ENCODE measurements at regions not wholly inside any gene's neighbourhood (a gene's known extent, or its start where the extent isn't known, plus 50 kb on each side); places are given as distances from the start of the nearest gene placed in this dataset.

DNA sequence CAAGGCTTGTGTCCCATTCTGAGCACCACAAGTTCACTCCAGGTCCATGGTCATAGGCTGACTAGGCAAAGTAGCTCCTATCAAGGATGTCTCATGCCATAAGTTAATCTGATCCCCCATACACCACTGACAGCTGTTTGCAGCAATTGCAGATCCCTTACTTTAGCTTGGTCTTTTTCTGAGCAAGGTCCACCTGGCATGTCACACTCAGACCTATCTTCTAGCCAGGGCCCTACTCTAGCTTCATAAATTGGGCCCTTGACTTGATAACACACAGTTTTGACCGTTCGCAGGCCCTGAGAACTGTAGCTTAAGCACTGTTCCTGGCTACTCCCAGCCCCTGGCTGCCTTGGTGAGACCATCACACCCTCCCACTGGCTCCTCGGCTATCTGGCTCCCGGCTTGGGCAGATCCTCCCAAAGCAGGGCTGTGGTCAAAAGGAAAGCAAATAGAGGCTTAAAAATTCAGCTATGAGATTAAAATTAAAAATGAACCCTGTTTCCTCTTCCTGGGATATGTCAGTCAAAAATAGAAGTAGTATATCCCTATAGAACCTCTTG, 427.4 kb downstream of the RAB28 start:
- no peaks in the 10 kb centered on the region for H3K9me3 Mint-ChIP-seq (ENCODE audit: insufficient read depth)
- H3K36me3 Mint-ChIP-seq (ENCODE audit: low read depth): no peaks in the 10 kb centered on the region
- no peaks in the 10 kb centered on the region for H3K4me1 Mint-ChIP-seq (ENCODE audit: low read depth)
- no peak overlapping the region for H3K27ac Mint-ChIP-seq
- DNase-seq (no peak), ATAC-seq (no peak)
- ChIA-PET POLR2A (no interaction called here), CTCF (interaction anchor here (1.0 kb wide), 1 partner anchor 32 kb away, joined by 3 read pairs; no protein-coding TSS in a partner anchor)
- H3K4me3 Mint-ChIP-seq: no peak overlapping the region
- no peaks in the 10 kb centered on the region for H3K27me3 Mint-ChIP-seq (ENCODE audit: low read depth)

DNA sequence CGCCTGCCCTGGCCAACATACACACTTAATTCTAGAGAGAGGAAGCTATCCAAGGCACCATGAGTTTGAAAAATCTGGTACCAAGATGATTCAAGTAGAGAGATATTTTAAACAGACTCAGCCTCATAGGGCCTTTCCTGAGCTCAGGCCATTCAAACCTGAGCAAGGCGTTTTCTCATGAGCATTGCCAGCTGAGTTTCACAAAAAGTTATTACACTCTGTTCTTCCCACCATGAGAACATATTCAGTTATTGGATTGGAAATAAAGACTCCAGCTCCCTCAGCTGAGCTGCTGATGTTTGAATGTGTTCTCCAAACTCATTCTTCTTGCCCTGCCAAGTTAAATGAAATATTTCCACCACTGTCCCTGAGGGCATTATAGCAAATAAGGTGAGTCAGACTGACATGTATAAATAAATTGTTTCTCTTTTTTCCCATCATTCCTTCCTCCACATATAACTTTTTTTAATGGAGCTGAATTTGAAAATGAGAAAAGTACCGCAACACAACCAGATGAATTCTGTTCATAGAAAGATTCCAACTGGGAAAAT, 429.6 kb downstream of the RAB28 start:
- Mint-ChIP-seq H3K9me3 (ENCODE audit: insufficient read depth) (no peaks in the 10 kb centered on the region), H3K4me1 (ENCODE audit: low read depth) (no peaks in the 10 kb centered on the region), H3K36me3 (ENCODE audit: low read depth) (no peaks in the 10 kb centered on the region), H3K27ac (no peak overlapping the region), H3K27me3 (ENCODE audit: low read depth) (no peaks in the 10 kb centered on the region), H3K4me3 (no peak overlapping the region)
- ATAC-seq (no peak), DNase-seq (no peak)
- CTCF ChIA-PET: no interaction called here
- POLR2A ChIA-PET: no interaction called here

DNA sequence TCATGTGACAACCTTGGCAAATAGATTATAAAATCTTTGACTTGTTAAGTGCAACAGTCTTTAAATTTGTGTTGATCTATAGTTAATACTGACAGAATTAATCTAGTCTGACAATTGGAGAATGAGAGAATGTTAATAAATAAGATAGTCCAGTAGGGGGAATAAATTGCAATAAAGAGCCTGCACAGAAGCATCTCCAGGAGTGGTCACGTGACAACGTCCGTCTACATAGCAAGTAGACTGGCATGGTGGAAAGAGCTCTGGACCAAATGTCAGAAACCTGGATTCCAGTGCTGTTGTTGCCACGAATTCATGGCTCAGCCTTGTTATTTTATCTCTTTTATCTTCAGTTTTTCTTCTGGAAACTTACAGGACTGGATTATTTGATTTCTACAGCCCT, 436.5 kb downstream of the RAB28 start:
- Mint-ChIP-seq H3K27me3 (ENCODE audit: low read depth) (no peaks in the 10 kb centered on the region), H3K4me1 (ENCODE audit: low read depth) (no peaks in the 10 kb centered on the region)
- ATAC-seq: no peak

DNA sequence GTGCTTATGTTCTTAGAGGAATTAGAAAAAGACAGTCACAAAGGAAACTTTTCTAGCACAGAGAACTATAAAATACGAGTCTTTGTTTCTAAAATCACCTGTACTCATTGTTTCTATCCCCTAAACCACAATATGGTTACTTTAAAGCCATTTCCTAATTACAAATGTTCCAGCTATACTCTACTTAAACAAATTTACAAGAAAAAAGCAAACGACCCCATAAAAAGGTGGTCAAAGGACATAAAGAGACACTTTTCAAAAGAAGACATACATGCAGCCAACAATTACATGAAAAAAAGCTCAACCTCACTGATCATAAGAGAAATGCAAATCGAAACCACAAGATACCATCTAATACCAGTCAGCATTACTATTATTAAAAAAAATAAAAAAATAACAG, 447.3 kb downstream of the RAB28 start:
- POLR2A ChIA-PET: no interaction called here
- H3K27me3 Mint-ChIP-seq (ENCODE audit: low read depth): no peaks in the 10 kb centered on the region
- DNase-seq (no peak), ATAC-seq (no peak)
- CTCF ChIA-PET: no interaction called here
- H3K9me3 Mint-ChIP-seq (ENCODE audit: insufficient read depth): no peaks in the 10 kb centered on the region
- no peak overlapping the region for H3K27ac Mint-ChIP-seq
- H3K4me1 Mint-ChIP-seq (ENCODE audit: low read depth): no peaks in the 10 kb centered on the region
- no peaks in the 10 kb centered on the region for H3K36me3 Mint-ChIP-seq (ENCODE audit: low read depth)
- no peak overlapping the region for H3K4me3 Mint-ChIP-seq

More for the DNA sequence above, 436.5 kb downstream of the RAB28 start:
- no peaks in the 10 kb centered on the region for H3K9me3 Mint-ChIP-seq (ENCODE audit: insufficient read depth)
- DNase-seq: no peak
- no peaks in the 10 kb centered on the region for H3K36me3 Mint-ChIP-seq (ENCODE audit: low read depth)
- POLR2A ChIA-PET: no interaction called here
- no peak overlapping the region for H3K27ac Mint-ChIP-seq
- CTCF ChIA-PET: no interaction called here
- H3K4me3 Mint-ChIP-seq: no peak overlapping the region

DNA sequence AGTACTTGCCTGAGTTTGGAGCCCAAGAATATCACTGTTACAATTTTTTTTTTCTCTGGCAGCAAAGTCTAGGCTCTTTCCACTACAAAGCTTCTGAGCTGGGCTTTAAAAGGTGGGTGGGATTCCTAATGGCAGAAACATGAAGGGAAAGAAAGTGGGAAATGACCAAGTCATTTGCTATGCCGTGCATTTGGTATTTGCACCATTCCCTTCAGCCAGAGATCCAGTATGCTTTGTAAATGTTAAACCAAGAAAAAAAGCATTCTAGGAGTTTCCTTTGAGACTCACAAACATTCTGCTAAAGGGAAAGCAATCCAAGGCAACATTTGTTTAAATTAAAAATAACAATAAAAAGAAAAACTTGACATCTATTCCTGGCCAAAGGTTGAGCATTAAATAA, 451.2 kb downstream of the RAB28 start:
- peaks cover 4% of the 10 kb centered on the region for H3K9me3 Mint-ChIP-seq (ENCODE audit: insufficient read depth)
- H3K36me3 Mint-ChIP-seq (ENCODE audit: low read depth): no peaks in the 10 kb centered on the region
- ChIA-PET POLR2A (no interaction called here), CTCF (no interaction called here)
- no peak overlapping the region for H3K27ac Mint-ChIP-seq
- ATAC-seq: no peak
- no peaks in the 10 kb centered on the region for H3K4me1 Mint-ChIP-seq (ENCODE audit: low read depth)
- no peak overlapping the region for H3K4me3 Mint-ChIP-seq
- no peak for DNase-seq
- H3K27me3 Mint-ChIP-seq (ENCODE audit: low read depth): no peaks in the 10 kb centered on the region

DNA sequence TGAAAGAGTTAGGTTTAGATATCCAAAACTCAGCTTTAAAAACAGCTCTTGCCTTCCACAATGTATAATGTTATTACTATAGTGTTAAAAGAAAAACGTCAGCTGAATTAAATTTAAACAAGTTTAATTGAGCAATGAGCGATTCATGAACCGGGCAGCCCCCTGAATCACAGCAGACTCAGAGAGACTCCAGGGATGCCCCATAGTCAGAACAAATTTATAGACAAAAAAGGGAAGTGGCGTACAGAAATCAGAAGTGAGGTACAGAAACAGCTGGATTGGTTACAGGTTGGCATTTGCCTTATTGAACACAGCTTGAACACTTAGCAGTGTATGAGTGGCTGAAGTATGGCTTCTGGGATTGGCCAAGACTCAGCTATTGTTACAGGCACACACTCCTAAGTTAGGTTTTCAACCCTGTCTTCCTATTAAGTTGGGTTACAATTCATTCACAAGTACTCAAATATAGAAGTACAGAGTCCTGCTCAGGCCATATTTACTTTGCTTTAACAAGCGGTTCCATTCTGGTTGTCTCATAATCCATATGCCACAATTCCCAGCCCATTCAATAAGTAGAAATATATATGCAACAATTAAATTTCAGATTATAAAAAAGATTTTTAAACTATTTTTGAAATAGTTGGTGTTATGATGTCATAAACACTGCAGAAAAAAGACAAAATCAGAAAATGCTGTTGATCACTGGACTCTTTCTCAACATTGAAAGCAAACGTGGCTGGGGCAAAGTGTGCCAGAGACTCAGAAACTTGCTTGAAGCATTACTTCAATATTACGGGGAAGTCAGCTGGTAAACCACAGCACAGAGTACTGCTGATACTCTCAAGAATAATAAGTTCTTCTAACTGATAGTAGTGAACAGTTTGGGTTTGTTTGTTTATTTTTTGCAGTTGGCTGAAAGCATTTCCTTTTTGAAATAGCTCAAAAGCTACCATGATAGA, 459.7 kb downstream of the RAB28 start:
- H3K36me3 Mint-ChIP-seq (ENCODE audit: low read depth): no peaks in the 10 kb centered on the region
- ChIA-PET POLR2A (no interaction called here), CTCF (no interaction called here)
- peaks cover 4% of the 10 kb centered on the region for H3K9me3 Mint-ChIP-seq (ENCODE audit: insufficient read depth)
- no peaks in the 10 kb centered on the region for H3K27me3 Mint-ChIP-seq (ENCODE audit: low read depth)
- no peak overlapping the region for H3K4me3 Mint-ChIP-seq
- no peak for DNase-seq
- ATAC-seq: no peak
- no peak overlapping the region for H3K27ac Mint-ChIP-seq
- H3K4me1 Mint-ChIP-seq (ENCODE audit: low read depth): no peaks in the 10 kb centered on the region

DNA sequence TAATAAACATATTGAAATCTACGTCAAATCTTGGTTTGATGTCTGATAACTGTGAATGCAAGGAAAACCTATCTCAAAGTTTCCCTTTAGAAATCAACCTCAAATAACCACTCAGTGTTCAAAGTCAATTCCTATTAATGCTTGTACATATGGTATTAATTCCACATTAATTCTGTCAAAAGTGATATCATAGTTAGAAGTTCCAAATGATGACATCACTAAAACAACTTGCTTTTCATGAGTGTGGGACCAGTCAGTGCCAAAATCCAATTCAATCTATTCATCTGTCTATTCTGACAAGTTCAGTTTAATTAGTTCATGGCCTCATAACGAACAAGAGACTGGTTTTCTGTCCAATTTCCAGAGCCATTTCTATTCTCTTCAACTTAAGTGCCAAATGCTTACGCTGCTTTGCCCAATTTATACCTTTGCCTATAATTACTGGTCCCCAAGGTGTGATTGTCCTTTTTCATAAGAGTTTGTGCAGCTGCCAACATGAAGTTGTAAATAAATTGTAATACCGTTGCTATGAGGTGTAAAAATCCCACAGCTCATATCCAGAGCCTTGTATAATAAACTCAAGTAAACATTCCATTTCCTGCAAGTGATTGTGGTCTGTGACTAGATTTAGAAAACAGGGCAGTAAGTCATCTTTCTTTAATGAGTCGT, 476.2 kb downstream of the RAB28 start:
- POLR2A ChIA-PET: no interaction called here

DNA sequence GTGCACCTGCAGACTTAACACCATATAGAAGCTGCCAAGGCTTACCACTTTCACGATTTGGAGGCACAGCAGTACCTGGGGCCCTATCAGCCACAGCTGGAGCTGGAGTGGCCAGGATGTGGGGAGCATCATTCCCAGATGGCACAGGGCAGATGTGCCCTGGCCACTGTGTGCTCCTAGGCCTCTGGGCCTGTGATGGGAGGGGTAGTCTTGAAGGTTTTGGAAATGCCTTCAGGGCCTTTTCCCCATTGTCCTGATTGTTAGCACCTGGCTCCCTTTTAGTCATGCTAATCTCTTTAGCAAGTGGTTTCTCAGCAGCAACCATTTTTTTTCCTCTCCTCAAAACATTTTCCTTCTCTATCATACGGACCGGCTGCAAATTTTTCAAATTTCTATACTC, 490.2 kb downstream of the RAB28 start:
- Mint-ChIP-seq H3K36me3 (ENCODE audit: low read depth) (no peaks in the 10 kb centered on the region), H3K27me3 (ENCODE audit: low read depth) (no peaks in the 10 kb centered on the region), H3K9me3 (ENCODE audit: insufficient read depth) (peaks cover 7% of the 10 kb centered on the region), H3K4me1 (ENCODE audit: low read depth) (no peaks in the 10 kb centered on the region), H3K27ac (no peak overlapping the region), H3K4me3 (no peak overlapping the region)
- ChIA-PET CTCF (no interaction called here), POLR2A (no interaction called here)
- ATAC-seq (no peak), DNase-seq (no peak)

More for the DNA sequence above, 476.2 kb downstream of the RAB28 start:
- H3K36me3 Mint-ChIP-seq (ENCODE audit: low read depth): no peaks in the 10 kb centered on the region
- no peak for ATAC-seq
- DNase-seq: no peak
- no peak overlapping the region for H3K27ac Mint-ChIP-seq
- no peaks in the 10 kb centered on the region for H3K4me1 Mint-ChIP-seq (ENCODE audit: low read depth)
- H3K4me3 Mint-ChIP-seq: no peak overlapping the region
- no peaks in the 10 kb centered on the region for H3K27me3 Mint-ChIP-seq (ENCODE audit: low read depth)
- H3K9me3 Mint-ChIP-seq (ENCODE audit: insufficient read depth): peaks cover 3% of the 10 kb centered on the region
- CTCF ChIA-PET: no interaction called here

DNA sequence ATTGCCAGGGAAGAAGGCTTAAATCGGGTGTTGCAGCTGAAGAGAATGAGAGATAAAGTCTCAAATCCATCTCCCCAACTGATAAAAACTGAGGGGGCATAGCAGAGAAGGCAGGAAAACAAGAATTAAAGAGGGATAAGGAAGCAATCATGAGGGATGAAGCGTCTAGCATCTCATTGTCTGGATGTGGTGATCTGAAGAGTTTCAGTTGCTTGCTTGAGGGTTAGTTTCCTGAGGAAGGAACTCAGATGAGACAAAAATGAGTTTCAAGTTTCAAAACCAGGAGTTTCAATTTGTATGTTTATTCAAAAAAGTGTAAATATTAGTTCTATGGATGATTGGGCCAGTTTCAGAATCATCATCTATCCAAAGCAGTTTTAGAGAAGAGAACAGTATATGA, 496.9 kb downstream of the RAB28 start:
- Mint-ChIP-seq H3K4me1 (ENCODE audit: low read depth) (no peaks in the 10 kb centered on the region), H3K4me3 (no peak overlapping the region), H3K27ac (no peak overlapping the region), H3K36me3 (ENCODE audit: low read depth) (no peaks in the 10 kb centered on the region), H3K27me3 (ENCODE audit: low read depth) (no peaks in the 10 kb centered on the region), H3K9me3 (ENCODE audit: insufficient read depth) (no peaks in the 10 kb centered on the region)
- ChIA-PET POLR2A (no interaction called here), CTCF (no interaction called here)
- ATAC-seq: no peak
- DNase-seq: no peak

DNA sequence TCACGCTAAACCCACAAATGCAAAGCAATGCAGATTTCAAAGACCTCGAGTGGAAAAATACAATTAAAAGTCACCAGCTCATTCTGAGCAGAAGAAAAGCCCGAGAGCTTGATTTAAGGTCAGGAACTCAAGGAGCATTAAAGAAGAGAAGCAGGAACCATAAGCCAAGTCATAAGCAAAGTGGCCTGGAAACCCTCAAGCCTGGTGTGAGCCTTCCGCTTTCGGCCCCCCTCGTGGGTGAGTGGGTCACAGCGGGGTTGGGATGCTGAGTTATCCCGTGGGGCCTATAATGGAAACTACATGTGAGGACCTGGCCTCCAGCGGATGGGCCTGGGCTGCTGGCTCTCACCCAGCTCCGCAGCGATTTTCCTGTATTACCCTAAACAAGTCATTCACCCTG, 504.3 kb downstream of the RAB28 start:
- ChIA-PET POLR2A (no interaction called here), CTCF (no interaction called here)
- Mint-ChIP-seq H3K9me3 (ENCODE audit: insufficient read depth) (no peaks in the 10 kb centered on the region), H3K4me3 (no peak overlapping the region), H3K27me3 (ENCODE audit: low read depth) (no peaks in the 10 kb centered on the region), H3K36me3 (ENCODE audit: low read depth) (no peaks in the 10 kb centered on the region), H3K4me1 (ENCODE audit: low read depth) (no peaks in the 10 kb centered on the region), H3K27ac (no peak overlapping the region)
- ATAC-seq (no peak), DNase-seq (no peak)

DNA sequence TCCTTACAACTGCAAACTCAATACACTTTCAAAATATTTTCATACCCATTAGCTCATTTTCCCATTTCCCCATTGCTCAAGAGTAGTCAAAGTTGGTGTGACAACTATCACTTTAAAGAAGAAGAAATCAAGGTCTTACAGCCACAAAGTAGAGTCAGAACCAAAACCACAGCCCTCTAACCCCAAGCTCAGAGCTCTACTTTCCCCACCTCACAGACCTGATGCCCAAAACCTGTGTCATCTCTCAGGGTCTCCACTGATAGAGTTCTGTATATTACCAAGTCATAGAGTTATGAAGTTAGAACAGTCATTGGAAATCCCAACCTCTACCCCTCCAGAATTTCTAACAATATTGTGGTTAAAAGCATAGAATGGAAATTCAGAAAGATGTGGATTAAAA, 505.8 kb downstream of the RAB28 start:
- Mint-ChIP-seq H3K4me3 (no peak overlapping the region), H3K4me1 (ENCODE audit: low read depth) (no peaks in the 10 kb centered on the region), H3K27me3 (ENCODE audit: low read depth) (no peaks in the 10 kb centered on the region), H3K36me3 (ENCODE audit: low read depth) (no peaks in the 10 kb centered on the region), H3K27ac (no peak overlapping the region), H3K9me3 (ENCODE audit: insufficient read depth) (no peaks in the 10 kb centered on the region)
- ATAC-seq (no peak), DNase-seq (no peak)
- ChIA-PET CTCF (no interaction called here), POLR2A (no interaction called here)

DNA sequence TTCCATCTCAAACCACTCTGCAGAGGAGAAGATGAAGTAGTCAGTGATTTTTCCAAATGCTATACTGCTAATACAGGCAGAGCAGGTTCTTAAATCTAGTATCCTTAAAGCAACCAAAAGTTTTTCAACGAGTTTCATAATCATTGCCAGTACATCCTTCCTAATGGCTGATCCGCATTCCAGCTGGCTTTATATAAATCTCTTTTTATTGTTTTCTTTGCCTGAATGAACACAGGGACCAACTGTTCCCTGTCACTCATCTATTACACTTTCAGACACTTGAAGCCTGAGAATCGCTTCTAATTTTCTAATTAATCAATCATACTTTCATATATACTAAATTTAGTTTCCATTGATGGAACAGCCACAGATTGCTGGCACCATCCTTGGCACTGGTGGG, 508.6 kb downstream of the RAB28 start:
- ATAC-seq (no peak), DNase-seq (no peak)
- ChIA-PET POLR2A (no interaction called here), CTCF (no interaction called here)
- Mint-ChIP-seq H3K27ac (no peak overlapping the region), H3K9me3 (ENCODE audit: insufficient read depth) (no peaks in the 10 kb centered on the region), H3K4me3 (no peak overlapping the region), H3K4me1 (ENCODE audit: low read depth) (no peaks in the 10 kb centered on the region), H3K36me3 (ENCODE audit: low read depth) (no peaks in the 10 kb centered on the region), H3K27me3 (ENCODE audit: low read depth) (no peaks in the 10 kb centered on the region)

All from activated CD8-positive, alpha-beta T cell treated with anti-CD3 and anti-CD28 coated beads, Interleukin-2, amount 10 ng/mL, durations not matched to agents 7 days and 5 days (primary cell).